ENCODE measurements at regions not wholly inside any gene's neighbourhood (a gene's known extent, or its start where the extent isn't known, plus 50 kb on each side); places are given as distances from the start of the nearest gene placed in this dataset.

- intact Hi-C loops (cut with micrococcal nuclease; ENCODE audit: unreplicated experiment) = no loop called here
- ChIA-PET POLR2A (ENCODE audit: low non-redundant PET) (no interaction called here), CTCF (interaction anchor here (0.6 kb wide), 1 partner anchor 655 kb away, joined by 3 read pairs; no protein-coding TSS in a partner anchor)
These were observed 105.5 kb downstream of the EBNA1BP2 start for GRCh38 chr1:43066578-43066977.

GRCh38 chr1:43065616-43066399 lies 106.3 kb downstream of the EBNA1BP2 start:
- intact Hi-C loops (cut with micrococcal nuclease; ENCODE audit: unreplicated experiment) = no loop called here
- Histone ChIP-seq H3K36me3 (ENCODE audit: insufficient read depth, low read length, poor library complexity, severe bottlenecking) (no peaks in the 10 kb centered on the region), H3K9me3 (ENCODE audit: low read depth, low read length, poor library complexity, severe bottlenecking) (no peaks in the 10 kb centered on the region), H3K27ac (ENCODE audit: low read depth, low read length, poor library complexity, severe bottlenecking) (no peak overlapping the region), H3K4me3 (ENCODE audit: low read depth, low read length, poor library complexity, severe bottlenecking) (no peak overlapping the region), H3K27me3 (replicated peaks; ENCODE audit: insufficient read depth, low read depth, low read length, poor library complexity) (no peaks in the 10 kb centered on the region), H3K4me1 (ENCODE audit: insufficient read depth, low read length, poor library complexity, severe bottlenecking) (peaks cover 19% of the 10 kb centered on the region)
- no peak for DNase-seq (ENCODE audit: low spot score)
- ChIA-PET CTCF (interaction anchor here (0.6 kb wide), 1 partner anchor 655 kb away, joined by 3 read pairs; no protein-coding TSS in a partner anchor), POLR2A (ENCODE audit: low non-redundant PET) (no interaction called here)
- no TSS peak for BruUV-seq (replicated peaks)
- no peak for TF ChIP-seq CTCF (conservative IDR thresholded peaks at IDR 0.05; ENCODE audit: low read depth, low read length)
- no peak for TF ChIP-seq EZH2 (IDR thresholded peaks at IDR 0.05; ENCODE audit: borderline replicate concordance, low read depth, low read length, poor library complexity, severe bottlenecking)

More at GRCh38 chr1:43066578-43066977, 105.5 kb downstream of the EBNA1BP2 start:
- TF ChIP-seq EZH2 (IDR thresholded peaks at IDR 0.05; ENCODE audit: borderline replicate concordance, low read depth, low read length, poor library complexity, severe bottlenecking) (no peak), CTCF (conservative IDR thresholded peaks at IDR 0.05; ENCODE audit: low read depth, low read length) (no peak)
- no peak overlapping the region for H3K27ac ChIP-seq (ENCODE audit: low read depth, low read length, poor library complexity, severe bottlenecking)
- H3K4me1 ChIP-seq (ENCODE audit: insufficient read depth, low read length, poor library complexity, severe bottlenecking) = peaks cover 19% of the 10 kb centered on the region
- H3K27me3 ChIP-seq (replicated peaks; ENCODE audit: insufficient read depth, low read depth, low read length, poor library complexity) = no peaks in the 10 kb centered on the region
- no peak overlapping the region for H3K4me3 ChIP-seq (ENCODE audit: low read depth, low read length, poor library complexity, severe bottlenecking)
- no TSS peak for BruUV-seq (replicated peaks)
- no peaks in the 10 kb centered on the region for H3K9me3 ChIP-seq (ENCODE audit: low read depth, low read length, poor library complexity, severe bottlenecking)
- no peaks in the 10 kb centered on the region for H3K36me3 ChIP-seq (ENCODE audit: insufficient read depth, low read length, poor library complexity, severe bottlenecking)
- no peak for DNase-seq (ENCODE audit: low spot score)

GRCh38 chr1:43065191-43065590 lies 106.5 kb upstream of the SLC2A1 start:
- Histone ChIP-seq H3K9me3 (ENCODE audit: low read depth, low read length, poor library complexity, severe bottlenecking) (no peaks in the 10 kb centered on the region), H3K36me3 (ENCODE audit: insufficient read depth, low read length, poor library complexity, severe bottlenecking) (no peaks in the 10 kb centered on the region), H3K27me3 (replicated peaks; ENCODE audit: insufficient read depth, low read depth, low read length, poor library complexity) (no peaks in the 10 kb centered on the region), H3K27ac (ENCODE audit: low read depth, low read length, poor library complexity, severe bottlenecking) (no peak overlapping the region), H3K4me1 (ENCODE audit: insufficient read depth, low read length, poor library complexity, severe bottlenecking) (peaks cover 19% of the 10 kb centered on the region), H3K4me3 (ENCODE audit: low read depth, low read length, poor library complexity, severe bottlenecking) (no peak overlapping the region)
- no peak for TF ChIP-seq CTCF (conservative IDR thresholded peaks at IDR 0.05; ENCODE audit: low read depth, low read length)
- CTCF ChIA-PET = no interaction called here
- DNase-seq (ENCODE audit: low spot score) = no peak
- intact Hi-C loops (cut with micrococcal nuclease; ENCODE audit: unreplicated experiment) = no loop called here
- BruUV-seq (replicated peaks) = no TSS peak
- POLR2A ChIA-PET (ENCODE audit: low non-redundant PET) = no interaction called here
